H7 (cell line): ENCODE measurements at regions not wholly inside any gene's neighbourhood (a gene's known extent, or its start where the extent isn't known, plus 50 kb on each side); places are given as distances from the start of the nearest gene placed in this dataset.

Experiments
- DNase-seq: peaks from one replicate; pipeline ENCODE4 v3.0.0; 2012
- H3K27me3 ChIP-seq: 2 replicates; pipeline ENCODE4 v1.6.0; 2011; ENCODE audit warnings: mild to moderate bottlenecking, low read length; ENCODE audit not compliant: control insufficient read depth, insufficient read depth
- H3K36me3 ChIP-seq: replicated peaks from 2 replicates; pipeline ENCODE4 v1.5.1; 2011; ENCODE audit warnings: low read length; ENCODE audit not compliant: control insufficient read depth, insufficient read depth
- H3K4me3 ChIP-seq: 2 replicates; pipeline ENCODE4 v1.5.1; 2011; ENCODE audit warnings: low read depth, mild to moderate bottlenecking, control low read depth, low read length, moderate library complexity; ENCODE audit not compliant: insufficient read depth

GRCh38 chr16:8194794-8195193 lies 395.5 kb downstream of the TMEM114 start:
- H3K4me3 ChIP-seq = no peak overlapping the region
- no peaks in the 10 kb centered on the region for H3K36me3 ChIP-seq
- H3K27me3 ChIP-seq = no peaks in the 10 kb centered on the region
- peak; percentile 17 for DNase-seq

- Histone ChIP-seq H3K36me3 (no peaks in the 10 kb centered on the region), H3K27me3 (no peaks in the 10 kb centered on the region), H3K4me3 (no peak overlapping the region)
- DNase-seq = no peak
Measured at GRCh38 chr16:8188841-8189240, 401.5 kb downstream of the TMEM114 start.

GRCh38 chr16:8187782-8188372 lies 402.4 kb downstream of the TMEM114 start:
- H3K4me3 ChIP-seq = no peak overlapping the region
- H3K27me3 ChIP-seq = no peaks in the 10 kb centered on the region
- DNase-seq = no peak
- H3K36me3 ChIP-seq = no peaks in the 10 kb centered on the region

- H3K27me3 ChIP-seq = no peaks in the 10 kb centered on the region
- H3K36me3 ChIP-seq = no peaks in the 10 kb centered on the region
- DNase-seq = no peak
- H3K4me3 ChIP-seq = no peak overlapping the region
Measured at GRCh38 chr16:8184854-8185253, 405.5 kb downstream of the TMEM114 start.

GRCh38 chr16:8183176-8184099 lies 406.9 kb downstream of the TMEM114 start:
- Histone ChIP-seq H3K4me3 (no peak overlapping the region), H3K36me3 (no peaks in the 10 kb centered on the region)
- no peak for DNase-seq

DNA sequence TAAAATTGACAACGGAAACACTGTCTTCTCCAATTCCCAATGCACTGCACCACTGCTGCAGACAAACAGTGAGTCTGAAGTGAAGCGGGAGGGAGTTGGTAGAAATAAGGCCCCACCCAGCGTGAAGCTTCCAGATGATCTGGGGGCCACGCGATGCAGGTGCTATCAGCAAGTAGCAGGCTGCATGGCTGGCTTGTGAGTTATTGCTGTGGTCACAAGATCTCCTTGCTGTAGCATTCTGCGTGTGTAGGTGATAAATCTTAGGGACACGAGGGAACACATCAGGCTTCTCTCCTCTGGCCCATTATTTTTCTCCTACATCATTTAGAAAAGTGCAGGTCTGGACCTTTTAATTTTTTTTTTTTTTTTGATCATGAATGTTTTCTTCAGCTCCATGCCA lies 407.6 kb downstream of the TMEM114 start:
- Histone ChIP-seq H3K27me3 (no peaks in the 10 kb centered on the region), H3K4me3 (no peak overlapping the region)
- DNase-seq = no peak

More at GRCh38 chr16:8183176-8184099, 406.9 kb downstream of the TMEM114 start:
- no peaks in the 10 kb centered on the region for H3K27me3 ChIP-seq

DNA sequence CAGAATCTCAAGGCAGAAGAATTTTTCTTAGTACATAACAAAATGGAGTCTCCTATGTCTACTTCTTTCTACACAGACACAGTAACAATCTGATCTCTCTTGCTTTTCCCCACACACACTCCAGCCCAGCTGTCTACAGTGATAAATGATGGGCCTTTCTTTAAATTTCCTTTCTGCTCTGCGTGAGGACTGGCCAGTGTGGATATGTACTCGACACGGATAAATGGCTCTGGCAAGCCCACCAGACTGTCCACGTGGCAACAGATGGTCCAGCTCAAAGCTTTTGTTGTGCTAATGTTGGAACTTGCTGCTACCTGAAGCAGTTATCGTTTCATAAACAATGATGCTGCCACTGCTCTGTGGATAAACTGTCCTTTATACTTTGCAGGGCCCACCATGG lies 410.7 kb downstream of the TMEM114 start:
- Histone ChIP-seq H3K4me3 (no peak overlapping the region), H3K27me3 (no peaks in the 10 kb centered on the region), H3K36me3 (no peaks in the 10 kb centered on the region)
- DNase-seq = no peak

More for the DNA sequence above, 407.6 kb downstream of the TMEM114 start:
- H3K36me3 ChIP-seq = no peaks in the 10 kb centered on the region

GRCh38 chr16:8178271-8178670 lies 412.0 kb downstream of the TMEM114 start:
- no peak for DNase-seq
- Histone ChIP-seq H3K4me3 (no peak overlapping the region), H3K27me3 (no peaks in the 10 kb centered on the region), H3K36me3 (no peaks in the 10 kb centered on the region)

GRCh38 chr16:8175411-8175810 lies 414.9 kb downstream of the TMEM114 start:
- Histone ChIP-seq H3K4me3 (no peak overlapping the region), H3K27me3 (no peaks in the 10 kb centered on the region), H3K36me3 (no peaks in the 10 kb centered on the region)
- no peak for DNase-seq

- H3K27me3 ChIP-seq = no peaks in the 10 kb centered on the region
- no peak overlapping the region for H3K4me3 ChIP-seq
- peak; percentile 72 for DNase-seq
- H3K36me3 ChIP-seq = no peaks in the 10 kb centered on the region
Measured at GRCh38 chr16:8173111-8173644, 417.1 kb downstream of the TMEM114 start.

GRCh38 chr16:8172551-8172950 lies 417.8 kb downstream of the TMEM114 start:
- Histone ChIP-seq H3K27me3 (no peaks in the 10 kb centered on the region), H3K36me3 (no peaks in the 10 kb centered on the region), H3K4me3 (no peak overlapping the region)
- DNase-seq = no peak

- DNase-seq = no peak
- H3K27me3 ChIP-seq = no peaks in the 10 kb centered on the region
- no peaks in the 10 kb centered on the region for H3K36me3 ChIP-seq
- no peak overlapping the region for H3K4me3 ChIP-seq
Measured at GRCh38 chr16:8168016-8168415, 422.3 kb downstream of the TMEM114 start.

- no peak for DNase-seq
- H3K27me3 ChIP-seq = no peaks in the 10 kb centered on the region
- H3K4me3 ChIP-seq = no peak overlapping the region
- no peaks in the 10 kb centered on the region for H3K36me3 ChIP-seq
Measured at GRCh38 chr16:8167436-8167835, 422.9 kb downstream of the TMEM114 start.

DNA sequence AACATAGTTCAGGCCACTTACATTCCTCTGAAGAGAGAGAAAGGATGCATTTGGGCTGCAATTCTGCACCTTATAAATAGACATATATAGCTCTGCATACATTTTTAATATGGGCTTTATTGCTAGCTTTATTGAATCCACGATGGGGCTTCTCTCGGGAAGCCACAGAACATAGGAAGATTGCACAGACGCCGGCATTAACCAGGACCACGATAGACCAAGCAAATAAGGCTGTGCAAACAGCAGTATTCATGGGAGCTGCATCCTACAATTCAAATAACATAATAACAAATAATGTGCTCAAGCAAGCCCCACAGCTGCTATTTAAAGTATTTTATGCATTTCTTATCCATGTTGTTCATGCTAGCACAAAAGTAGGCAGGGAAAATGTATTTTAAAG lies 432.3 kb downstream of the TMEM114 start:
- Histone ChIP-seq H3K4me3 (no peak overlapping the region), H3K36me3 (no peaks in the 10 kb centered on the region), H3K27me3 (no peaks in the 10 kb centered on the region)
- DNase-seq = no peak

GRCh38 chr16:8155275-8155674 lies 435.0 kb downstream of the TMEM114 start:
- no peaks in the 10 kb centered on the region for H3K36me3 ChIP-seq
- H3K27me3 ChIP-seq = no peaks in the 10 kb centered on the region
- no peak overlapping the region for H3K4me3 ChIP-seq
- DNase-seq = no peak
